OCI-LY7 (cell line): ENCODE measurements at regions not wholly inside any gene's neighbourhood (a gene's known extent, or its start where the extent isn't known, plus 50 kb on each side); places are given as distances from the start of the nearest gene placed in this dataset.

ENCODE experiments used
- BruUV-seq: library from RNA; stranded (reverse); fragments of 400-500 nt; replicated peaks from 2 replicates; lab custom pipeline; 2021; lab: Mats Ljungman, UMichigan
- CTCF ChIA-PET: fragments of 300-600 bp; sonication (Branson Sonifier 250); formaldehyde crosslinking; loops from one replicate; lab custom pipeline; 2022; ENCODE audit warnings: antibody characterized with exemption; ENCODE audit not compliant: unreplicated experiment; lab: Charles Lee
- POLR2A ChIA-PET: fragments of 300-600 bp; sonication (Branson Sonifier 250); formaldehyde crosslinking; loops from one replicate; lab custom pipeline; 2022; ENCODE audit warnings: antibody characterized with exemption; lab: Charles Lee
- DNase-seq: peaks from one replicate; pipeline ENCODE4 v3.0.0-alpha.2; 2015; ENCODE audit warnings: low spot score
- H2AFZ ChIP-seq: fragments of 200-600 bp; sonication (generic), shearing (Covaris generic); 2 replicates; pipeline ENCODE4 v1.6.1; 2014; ENCODE audit warnings: mild to moderate bottlenecking, antibody characterized with exemption, low read length, moderate library complexity
- H3K27ac ChIP-seq: fragments of 200-600 bp; sonication (generic); 2 replicates; pipeline ENCODE4 v1.5.1; 2014; ENCODE audit warnings: mixed run types, low read depth, mild to moderate bottlenecking, moderate library complexity, low read length, inconsistent platforms; ENCODE audit not compliant: poor library complexity, severe bottlenecking
- H3K36me3 ChIP-seq: fragments of 200-600 bp; sonication (generic); 2 replicates; pipeline ENCODE4 v1.6.1; 2014; ENCODE audit warnings: mild to moderate bottlenecking, antibody characterized with exemption, low read length, moderate library complexity, mixed read lengths; ENCODE audit not compliant: insufficient read depth
- H3K4me1 ChIP-seq: fragments of 200-600 bp; sonication (generic); 2 replicates; pipeline ENCODE4 v1.5.1; 2014; ENCODE audit warnings: mild to moderate bottlenecking, low read length; ENCODE audit not compliant: insufficient read depth, poor library complexity, severe bottlenecking
- H3K4me2 ChIP-seq: fragments of 200-600 bp; sonication (generic); 2 replicates; pipeline ENCODE4 v1.6.1; 2014; ENCODE audit warnings: mild to moderate bottlenecking, low read length
- H3K4me3 ChIP-seq: fragments of 200-600 bp; sonication (generic); 2 replicates; pipeline ENCODE4 v1.5.1; 2014; ENCODE audit warnings: mild to moderate bottlenecking, low read depth, low read length; ENCODE audit not compliant: poor library complexity, severe bottlenecking
- H3K79me2 ChIP-seq: fragments of 200-600 bp; sonication (generic); 2 replicates; pipeline ENCODE4 v1.6.1; 2016; ENCODE audit warnings: low read depth, mild to moderate bottlenecking, low read length, moderate library complexity, mixed read lengths; ENCODE audit not compliant: insufficient read depth
- H3K9me2 ChIP-seq: fragments of 200-600 bp; sonication (generic); 2 replicates; pipeline ENCODE4 v1.6.1; 2016; ENCODE audit warnings: mild to moderate bottlenecking, low read length, mixed read lengths; ENCODE audit not compliant: insufficient read depth
- H3K9me3 ChIP-seq: fragments of 200-600 bp; sonication (generic); 2 replicates; pipeline ENCODE4 v1.6.1; 2014; ENCODE audit warnings: mild to moderate bottlenecking, mixed run types, low read length, mixed read lengths
- H4K20me1 ChIP-seq: fragments of 200-600 bp; sonication (generic); 2 replicates; pipeline ENCODE4 v1.6.1; 2014; ENCODE audit warnings: mild to moderate bottlenecking, antibody characterized with exemption, low read length, moderate library complexity, mixed read lengths; ENCODE audit not compliant: insufficient read depth
- EZH2phosphoT487 ChIP-seq: fragments of 200-600 bp; sonication (generic); IDR thresholded peaks from 2 replicates; pipeline ENCODE4 v1.6.1; 2018; ENCODE audit warnings: low read depth, borderline replicate concordance, mild to moderate bottlenecking, mixed run types, antibody characterized with exemption, low read length, moderate library complexity, mixed read lengths
- intact Hi-C: fragments of 100-400 bp; cut with micrococcal nuclease; formaldehyde crosslinking; loops from one replicate; pipeline ENCODE4 v1.10.0; 2022; ENCODE audit not compliant: unreplicated experiment
- TF ChIP-seq, protein P1 (sequence below): fragments of 200-600 bp; sonication (generic); conservative IDR thresholded peaks from 2 replicates; pipeline ENCODE4 v1.5.1; 2014; ENCODE audit warnings: mild to moderate bottlenecking, antibody characterized with exemption, low read length, moderate library complexity, mixed read lengths

DNA sequence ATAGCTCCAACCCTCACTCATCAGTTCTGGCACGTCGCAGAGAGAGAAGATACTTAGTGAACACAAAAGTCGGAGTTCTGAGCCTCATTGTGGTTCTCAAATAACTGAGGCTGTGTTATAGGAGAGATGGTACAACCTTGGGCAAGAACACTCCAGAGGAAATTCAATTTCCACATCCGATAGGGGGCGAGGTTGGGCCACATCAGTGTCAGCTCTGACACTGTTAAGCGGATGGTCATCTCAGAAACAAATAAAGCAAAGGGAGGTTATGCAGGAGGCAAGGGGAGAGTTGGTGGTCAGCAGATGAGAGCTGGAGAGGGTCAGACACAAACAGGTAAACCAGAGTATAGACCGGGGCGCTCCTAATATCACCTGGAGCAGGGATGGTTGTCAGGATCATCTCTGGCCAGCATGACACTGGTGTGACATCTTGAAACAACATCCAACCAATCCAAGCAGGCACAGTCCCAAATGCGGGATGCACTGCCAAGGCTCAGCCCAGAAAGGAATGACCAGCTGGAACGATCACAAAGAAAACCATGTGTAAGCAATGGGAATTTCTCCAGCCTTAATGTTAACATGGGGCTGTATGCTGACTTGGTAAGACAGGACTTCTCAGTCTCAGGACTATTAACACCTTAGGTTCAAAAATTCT, 331.8 kb downstream of the HACE1 start:
- TF ChIP-seq, protein P1, sequence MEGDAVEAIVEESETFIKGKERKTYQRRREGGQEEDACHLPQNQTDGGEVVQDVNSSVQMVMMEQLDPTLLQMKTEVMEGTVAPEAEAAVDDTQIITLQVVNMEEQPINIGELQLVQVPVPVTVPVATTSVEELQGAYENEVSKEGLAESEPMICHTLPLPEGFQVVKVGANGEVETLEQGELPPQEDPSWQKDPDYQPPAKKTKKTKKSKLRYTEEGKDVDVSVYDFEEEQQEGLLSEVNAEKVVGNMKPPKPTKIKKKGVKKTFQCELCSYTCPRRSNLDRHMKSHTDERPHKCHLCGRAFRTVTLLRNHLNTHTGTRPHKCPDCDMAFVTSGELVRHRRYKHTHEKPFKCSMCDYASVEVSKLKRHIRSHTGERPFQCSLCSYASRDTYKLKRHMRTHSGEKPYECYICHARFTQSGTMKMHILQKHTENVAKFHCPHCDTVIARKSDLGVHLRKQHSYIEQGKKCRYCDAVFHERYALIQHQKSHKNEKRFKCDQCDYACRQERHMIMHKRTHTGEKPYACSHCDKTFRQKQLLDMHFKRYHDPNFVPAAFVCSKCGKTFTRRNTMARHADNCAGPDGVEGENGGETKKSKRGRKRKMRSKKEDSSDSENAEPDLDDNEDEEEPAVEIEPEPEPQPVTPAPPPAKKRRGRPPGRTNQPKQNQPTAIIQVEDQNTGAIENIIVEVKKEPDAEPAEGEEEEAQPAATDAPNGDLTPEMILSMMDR: peak; percentile 84
- TF ChIP-seq EZH2phosphoT487: no peak
- Histone ChIP-seq H3K36me3 (no peaks in the 10 kb centered on the region), H3K4me3 (no peak overlapping the region), H3K4me2 (no peak overlapping the region), H2AFZ (peak overlapping the region; percentile 39; the same call in 1 of the 2 replicates), H3K27ac (no peak overlapping the region), H3K9me3 (no peaks in the 10 kb centered on the region), H4K20me1 (no peaks in the 10 kb centered on the region), H3K4me1 (no peaks in the 10 kb centered on the region), H3K9me2 (no peaks in the 10 kb centered on the region), H3K79me2 (no peaks in the 10 kb centered on the region)
- peak; percentile 70 for DNase-seq
- ChIA-PET POLR2A (interaction anchor here (0.5 to 2.0 kb wide), 4 partner anchors 11 to 246 kb away, joined by 3 to 4 read pairs (median 4); no protein-coding TSS in a partner anchor), CTCF (interaction anchor here (1.1 to 1.4 kb wide), 2 partner anchors 32 to 112 kb away, joined by 3 read pairs; no protein-coding TSS in a partner anchor)
- BruUV-seq: no TSS peak
- intact Hi-C loops: loop anchor here (5.0 kb wide), 3 partner anchors 154 to 549 kb away; no protein-coding TSS in a partner anchor

GRCh38 chr6:104527311-104527710, 332.4 kb downstream of the HACE1 start:
- POLR2A ChIA-PET: interaction anchor here (0.6 to 1.6 kb wide), 4 partner anchors 18 to 378 kb away, joined by 3 to 5 read pairs (median 4); no protein-coding TSS in a partner anchor
- Histone ChIP-seq H3K4me2 (no peak overlapping the region), H3K4me1 (no peaks in the 10 kb centered on the region), H4K20me1 (no peaks in the 10 kb centered on the region), H3K79me2 (no peaks in the 10 kb centered on the region), H3K27ac (no peak overlapping the region), H3K9me3 (no peaks in the 10 kb centered on the region), H3K36me3 (no peaks in the 10 kb centered on the region), H2AFZ (peak overlapping the region; percentile 39; the same call in 1 of the 2 replicates), H3K9me2 (no peaks in the 10 kb centered on the region), H3K4me3 (no peak overlapping the region)
- no TSS peak for BruUV-seq
- intact Hi-C loops: loop anchor here (5.0 kb wide), 3 partner anchors 155 to 550 kb away; no protein-coding TSS in a partner anchor
- TF ChIP-seq, protein P1: no peak
- no peak for TF ChIP-seq EZH2phosphoT487
- CTCF ChIA-PET: interaction anchor here (1.1 to 1.4 kb wide), 3 partner anchors 33 to 152 kb away, joined by 3 read pairs; no protein-coding TSS in a partner anchor
- no peak for DNase-seq
